HG03159 (cell line): ENCODE measurements at regions not wholly inside any gene's neighbourhood (a gene's known extent, or its start where the extent isn't known, plus 50 kb on each side); places are given as distances from the start of the nearest gene placed in this dataset.
"Not testable (repeated sequence)": the region's sequence is repeated elsewhere in the genome, so short reads cannot be mapped to it uniquely, and the experiment has no call there.

Source experiments
- ATAC-seq: cut with Tn5 transposase; IDR thresholded peaks from one replicate; pipeline ENCODE4 v1.9.1; 2021; ENCODE audit warnings: mild to moderate bottlenecking, moderate library complexity; ENCODE audit not compliant: unreplicated experiment

GRCh38 chr10:84007482-84007881, 131.8 kb upstream of the GHITM start:
- ATAC-seq: no peak

GRCh38 chr10:84008878-84009277, 130.4 kb upstream of the GHITM start:
- ATAC-seq: peak; percentile 49

- ATAC-seq: no peak
Observed at GRCh38 chr10:84012431-84012830, 126.9 kb upstream of the GHITM start.

GRCh38 chr10:84012831-84013458, 126.4 kb upstream of the GHITM start:
- ATAC-seq: peak; percentile 99

- ATAC-seq: no peak
Observed at GRCh38 chr10:84015877-84016595, 123.3 kb upstream of the GHITM start.

- no peak for ATAC-seq
Observed at GRCh38 chr10:84018826-84019225, 120.5 kb upstream of the GHITM start.

- ATAC-seq: not testable (repeated sequence)
Observed at GRCh38 chr10:84019854-84020458, 119.4 kb upstream of the GHITM start.

- ATAC-seq: peak; percentile 61
Observed at GRCh38 chr10:84026821-84027257, 112.5 kb upstream of the GHITM start.

GRCh38 chr10:84029840-84030239, 109.5 kb upstream of the GHITM start:
- ATAC-seq: no peak

GRCh38 chr10:84038035-84038434, 101.3 kb upstream of the GHITM start:
- no peak for ATAC-seq

- no peak for ATAC-seq
Observed at GRCh38 chr10:84039957-84040356, 99.4 kb upstream of the GHITM start.

- ATAC-seq: no peak
Observed at GRCh38 chr10:84047258-84048010, 91.9 kb upstream of the GHITM start.

GRCh38 chr10:84049645-84050011, 89.7 kb upstream of the GHITM start:
- no peak for ATAC-seq

- ATAC-seq: no peak
Observed at GRCh38 chr10:84053626-84054025, 85.7 kb upstream of the GHITM start.

GRCh38 chr10:84054743-84055142, 84.6 kb upstream of the GHITM start:
- no peak for ATAC-seq

GRCh38 chr10:84059526-84059925, 79.8 kb upstream of the GHITM start:
- no peak for ATAC-seq

- ATAC-seq: no peak
Observed at GRCh38 chr10:84063440-84063839, 75.9 kb upstream of the GHITM start.

GRCh38 chr10:84065804-84066601, 73.3 kb upstream of the GHITM start:
- no peak for ATAC-seq

- ATAC-seq: no peak
Observed at GRCh38 chr10:84074521-84074920, 64.8 kb upstream of the GHITM start.

- no peak for ATAC-seq
Observed at GRCh38 chr10:84075226-84076046, 63.9 kb upstream of the GHITM start.
